PC-9 (cell line): ENCODE measurements at regions not wholly inside any gene's neighbourhood (a gene's known extent, or its start where the extent isn't known, plus 50 kb on each side); places are given as distances from the start of the nearest gene placed in this dataset.

Experiments used
- CTCF ChIP-seq: fragments of 200-600 bp; sonication (generic); conservative IDR thresholded peaks from 2 replicates; pipeline ENCODE4 v1.6.1; 2017; ENCODE audit warnings: mixed run types, antibody characterized with exemption, mild to moderate bottlenecking, moderate library complexity
- EZH2 ChIP-seq: fragments of 200-600 bp; sonication (generic); IDR thresholded peaks from 2 replicates; pipeline ENCODE4 v1.8.0; 2017; ENCODE audit warnings: antibody characterized with exemption, low read depth

DNA sequence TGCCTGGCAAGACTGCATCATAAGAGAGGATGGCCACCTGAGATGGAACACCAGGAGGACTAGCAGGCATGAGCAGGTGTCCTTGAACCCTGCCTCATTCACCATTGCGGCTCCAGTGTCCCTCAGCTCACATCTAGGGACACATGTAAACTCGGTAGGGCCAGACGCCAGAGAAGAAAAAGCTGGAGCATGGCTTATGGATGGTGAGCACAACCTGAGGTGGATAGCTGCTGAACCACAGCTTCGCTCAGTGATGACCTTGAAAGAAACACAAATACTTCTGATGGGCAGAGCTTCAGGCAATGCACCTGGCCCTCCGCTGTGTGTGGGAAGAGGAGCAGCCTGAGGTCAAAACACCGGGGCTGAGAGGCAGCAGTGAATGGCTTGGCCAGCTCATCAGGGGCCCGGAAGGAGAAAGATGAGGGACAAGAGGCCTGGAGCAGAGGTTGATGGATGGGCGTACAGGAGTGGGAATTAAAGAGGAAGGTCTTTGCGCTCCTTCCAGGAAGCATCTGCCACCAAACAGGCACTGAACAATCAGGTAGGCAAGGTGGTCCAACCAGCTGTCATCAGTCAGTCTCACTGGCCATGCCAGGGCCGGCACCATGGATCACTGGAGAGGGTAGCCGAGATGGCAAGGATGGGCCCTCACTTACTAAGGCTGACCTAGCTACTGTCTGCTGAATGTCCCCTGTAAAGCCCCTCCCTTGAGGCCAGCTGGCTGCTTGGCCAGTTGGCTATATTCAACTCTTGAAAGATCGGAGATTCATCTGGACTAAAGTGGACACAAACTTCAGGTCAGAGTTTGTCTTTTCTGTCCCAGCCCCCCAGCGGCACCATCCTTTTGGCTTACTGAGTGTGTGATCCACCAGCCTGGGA, 89.7 kb downstream of the MYEOV start:
- TF ChIP-seq CTCF: no peak
- TF ChIP-seq EZH2: no peak
